ENCODE measurements at regions not wholly inside any gene's neighbourhood (a gene's known extent, or its start where the extent isn't known, plus 50 kb on each side); places are given as distances from the start of the nearest gene placed in this dataset.

GRCh38 chr2:239636808-239637207 is 236.0 kb upstream of the HDAC4 start:
- DNase-seq (ENCODE audit: low read depth in 2 of 2) = no peak

DNA sequence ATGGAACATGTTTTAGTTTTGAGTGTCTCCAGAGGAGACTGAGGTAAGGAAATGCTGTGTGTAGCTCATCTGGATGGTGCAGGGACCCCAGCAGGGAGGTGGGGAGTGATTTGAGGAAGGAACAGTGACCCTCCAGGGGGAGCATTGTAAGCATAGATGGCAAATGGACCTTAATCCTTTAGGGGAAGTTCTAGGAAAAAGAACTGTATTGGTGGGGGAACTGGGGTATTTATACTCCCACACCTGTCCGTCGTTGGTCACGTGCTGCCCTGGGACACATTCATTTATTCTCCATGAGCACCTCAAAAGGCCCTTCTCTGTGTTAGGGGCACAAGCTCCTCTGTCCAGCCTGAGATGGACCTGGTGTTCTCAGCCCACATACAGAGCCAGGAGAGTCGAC is 233.9 kb upstream of the HDAC4 start:
- no peak for DNase-seq (ENCODE audit: low read depth in 2 of 2)

DNA sequence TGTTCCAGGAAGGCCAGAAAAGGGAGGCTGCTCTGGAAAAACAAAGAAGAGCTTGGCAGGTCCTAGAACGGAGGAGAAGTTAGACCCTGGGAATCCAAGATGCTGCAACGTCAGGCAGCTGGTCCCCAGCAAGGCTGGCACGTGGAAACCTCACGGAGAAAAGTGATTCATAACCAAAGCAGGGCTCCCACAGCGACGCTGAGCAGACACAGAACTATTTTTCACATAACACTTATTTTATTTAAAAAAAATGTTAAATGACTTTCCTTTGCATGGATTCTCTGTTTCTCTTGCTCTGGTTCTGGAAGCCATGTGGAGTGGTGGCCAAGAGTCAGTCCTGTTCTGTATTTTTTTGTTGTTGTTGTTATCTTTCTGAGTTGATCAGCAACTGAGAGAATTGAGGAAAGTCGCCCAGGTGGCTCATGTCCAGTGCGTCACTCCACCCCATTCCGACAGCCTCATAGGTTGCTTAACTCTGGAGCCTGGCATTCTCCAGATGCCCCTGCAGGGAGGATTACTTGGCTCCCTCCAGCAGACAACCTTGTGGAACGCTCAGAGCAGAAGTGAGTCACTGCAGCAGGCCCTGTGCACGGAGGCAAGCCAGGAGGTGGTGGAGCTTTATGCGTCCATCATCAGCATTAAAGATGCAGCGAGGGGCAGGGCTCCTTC is 229.9 kb upstream of the HDAC4 start:
- no peak for DNase-seq (ENCODE audit: low read depth in 2 of 2)

DNA sequence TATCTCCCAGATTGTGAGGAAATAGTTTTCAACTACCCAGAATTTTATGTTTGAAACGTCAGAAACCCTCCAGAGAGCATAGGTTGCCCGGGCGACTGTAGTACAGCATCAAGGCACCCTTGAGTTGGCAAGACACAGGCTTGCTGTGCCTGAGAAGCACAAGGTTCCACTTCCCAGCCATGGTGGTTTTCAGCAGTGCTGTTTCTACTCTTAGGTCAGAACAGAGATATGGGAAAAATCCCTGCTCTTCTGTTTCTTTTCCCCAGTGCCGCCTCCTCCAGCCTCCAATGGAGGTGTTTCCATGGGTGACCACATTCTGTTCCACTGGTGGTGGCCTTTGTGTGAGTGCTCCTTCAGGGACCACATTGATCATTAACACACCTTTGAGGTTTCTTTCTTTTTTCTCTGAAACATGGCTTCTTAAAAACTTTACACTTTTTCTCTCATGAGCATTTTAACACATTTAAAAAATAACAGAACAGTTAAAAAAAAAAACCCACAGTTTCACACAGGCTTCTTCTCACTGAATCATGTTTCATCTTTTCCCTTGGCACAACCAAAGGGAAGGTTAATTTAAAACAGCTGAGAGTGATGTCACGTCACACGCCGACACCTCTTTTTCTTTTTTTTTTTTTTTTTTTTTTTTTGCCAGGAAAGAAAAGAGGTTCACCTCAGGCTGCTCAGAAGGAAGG is 229.3 kb upstream of the HDAC4 start:
- DNase-seq (ENCODE audit: low read depth in 2 of 2) = no peak

GRCh38 chr2:239626961-239627592 is 226.3 kb upstream of the HDAC4 start:
- no peak for DNase-seq (ENCODE audit: low read depth in 2 of 2)

DNA sequence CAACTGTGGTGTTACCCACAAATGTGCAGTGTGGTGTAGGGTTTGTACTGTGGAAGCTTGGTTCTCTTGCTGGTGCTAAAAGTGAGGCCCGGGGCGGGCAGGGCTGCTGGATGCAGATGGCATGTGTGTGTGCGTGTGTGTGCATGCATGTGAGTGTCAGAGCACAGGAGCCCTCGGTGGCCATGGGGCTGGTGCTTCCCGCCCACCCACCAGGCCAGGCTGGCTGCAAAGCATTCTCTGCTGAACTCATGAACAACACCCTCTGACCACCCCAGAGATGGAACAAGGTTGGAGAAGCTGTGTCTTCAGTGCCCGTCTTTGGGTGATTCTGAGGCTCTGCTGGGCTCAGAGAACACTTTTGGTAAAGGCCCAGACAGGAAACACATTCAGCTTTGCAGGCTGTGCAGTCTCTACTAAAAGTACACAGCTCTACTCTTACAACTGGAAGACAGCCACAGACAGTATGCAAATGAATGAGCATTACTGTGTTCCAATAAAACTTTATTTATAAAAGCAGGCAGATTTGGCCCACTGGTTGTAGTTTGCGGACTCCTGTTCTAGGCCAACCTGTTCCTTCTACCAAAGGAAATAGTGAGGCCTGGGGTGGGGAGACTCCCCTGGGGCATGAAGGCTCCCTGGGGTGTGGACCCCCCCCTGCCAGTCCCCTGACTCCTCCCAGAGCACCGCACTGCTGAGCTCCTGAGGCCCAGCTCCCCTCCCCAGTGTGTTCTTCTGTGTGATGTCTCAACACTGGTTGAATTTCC is 225.3 kb upstream of the HDAC4 start:
- no peak for DNase-seq (ENCODE audit: low read depth in 2 of 2)

DNA sequence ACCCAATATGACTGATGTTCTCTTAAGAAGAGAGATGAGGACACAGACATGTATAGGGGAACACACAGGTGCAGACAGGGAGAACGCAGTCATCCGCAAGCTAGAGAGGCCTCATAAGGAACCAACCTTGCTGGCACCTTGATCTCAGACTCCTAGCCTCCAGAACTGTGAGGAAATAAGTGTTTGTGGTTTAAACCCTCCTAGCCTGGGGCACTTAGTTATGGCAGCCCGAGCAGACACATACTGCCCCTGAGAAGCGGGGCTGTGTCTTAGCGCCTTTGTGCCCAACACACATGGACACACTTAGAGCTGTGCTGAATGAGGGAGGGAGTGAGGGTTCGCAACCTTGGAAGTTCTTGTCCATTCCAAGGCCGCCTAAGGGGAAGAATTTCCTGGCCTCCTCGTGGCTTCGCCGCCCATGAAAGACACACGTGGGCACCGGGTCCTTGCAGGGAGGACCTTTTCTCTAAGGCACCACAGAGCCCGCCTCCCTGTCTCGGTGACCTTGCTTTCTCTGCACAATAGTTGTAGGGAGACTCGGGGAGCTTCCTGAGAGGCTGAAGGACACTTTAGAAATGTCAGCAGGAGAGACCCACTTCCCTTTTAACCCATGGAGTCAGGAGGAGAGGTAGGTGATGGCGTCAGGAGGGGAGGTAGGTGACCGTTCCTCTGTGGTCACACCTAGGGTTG is 224.5 kb upstream of the HDAC4 start:
- no peak for DNase-seq (ENCODE audit: low read depth in 2 of 2)

GRCh38 chr2:239621611-239622010 is 220.8 kb upstream of the HDAC4 start:
- DNase-seq (ENCODE audit: low read depth in 2 of 2) = no peak

- no peak for DNase-seq (ENCODE audit: low read depth in 2 of 2)
These were observed 218.5 kb upstream of the HDAC4 start for GRCh38 chr2:239619369-239619768.

DNA sequence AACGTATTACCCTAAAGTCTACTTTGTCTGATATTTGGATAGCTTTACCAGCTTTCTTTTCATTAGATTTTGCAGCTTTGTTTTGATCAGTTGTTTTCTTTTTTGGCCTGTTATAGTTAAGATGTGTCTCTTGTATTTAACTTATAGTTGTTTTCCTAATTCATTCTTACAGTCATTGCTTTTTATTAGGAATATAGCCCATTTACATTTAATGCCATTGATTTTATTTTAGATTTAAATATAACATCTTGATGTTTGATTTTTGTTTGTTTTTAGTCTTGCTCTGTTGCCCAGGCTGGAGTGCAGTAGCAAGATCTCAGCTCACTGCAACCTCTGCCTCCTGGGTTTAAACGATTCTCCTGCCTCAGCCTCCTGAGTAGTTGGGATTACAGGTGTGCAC is 215.9 kb upstream of the HDAC4 start:
- DNase-seq (ENCODE audit: low read depth in 2 of 2) = no peak

- no peak for DNase-seq (ENCODE audit: low read depth in 2 of 2)
These were observed 211.3 kb upstream of the HDAC4 start for GRCh38 chr2:239612133-239612532.

- DNase-seq (ENCODE audit: low read depth in 2 of 2) = no peak
These were observed 210.5 kb upstream of the HDAC4 start for GRCh38 chr2:239611222-239611795.

DNA sequence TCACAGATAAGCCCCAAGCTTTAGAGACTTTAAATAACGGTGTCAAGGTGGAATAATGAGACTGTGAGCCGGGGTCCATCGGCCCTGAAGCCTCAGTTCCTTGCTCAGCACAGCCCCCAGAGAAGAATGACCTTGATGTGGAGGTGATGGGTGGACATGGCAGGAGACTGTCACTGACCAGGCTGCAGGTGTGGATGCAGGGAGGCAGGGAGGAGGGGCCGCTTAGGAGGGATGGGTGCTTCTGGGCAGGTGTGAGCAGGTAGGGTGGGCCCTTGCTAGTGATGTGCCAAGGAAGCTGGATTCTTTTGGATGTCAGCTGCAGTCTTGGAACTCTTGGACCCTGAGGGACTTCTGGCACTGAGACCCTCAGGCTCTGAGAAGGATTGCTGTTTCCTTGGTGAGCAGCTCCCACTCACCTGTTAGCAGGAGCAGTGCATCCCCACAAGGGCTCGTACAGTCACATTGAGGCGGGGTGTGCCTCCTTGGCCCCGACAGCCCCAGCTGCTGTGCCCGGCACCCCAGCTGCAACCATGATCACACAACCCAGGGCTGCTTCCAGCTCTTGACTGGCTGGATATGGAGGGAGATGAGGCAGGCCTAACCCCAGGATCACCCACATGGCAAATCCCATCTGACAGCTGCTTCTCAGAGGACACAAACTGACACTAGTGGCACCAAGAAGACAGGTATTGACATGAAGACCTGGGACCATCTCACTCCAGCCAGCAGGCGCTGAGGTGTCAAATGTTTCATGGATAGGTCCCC is 209.8 kb upstream of the HDAC4 start:
- no peak for DNase-seq (ENCODE audit: low read depth in 2 of 2)

DNA sequence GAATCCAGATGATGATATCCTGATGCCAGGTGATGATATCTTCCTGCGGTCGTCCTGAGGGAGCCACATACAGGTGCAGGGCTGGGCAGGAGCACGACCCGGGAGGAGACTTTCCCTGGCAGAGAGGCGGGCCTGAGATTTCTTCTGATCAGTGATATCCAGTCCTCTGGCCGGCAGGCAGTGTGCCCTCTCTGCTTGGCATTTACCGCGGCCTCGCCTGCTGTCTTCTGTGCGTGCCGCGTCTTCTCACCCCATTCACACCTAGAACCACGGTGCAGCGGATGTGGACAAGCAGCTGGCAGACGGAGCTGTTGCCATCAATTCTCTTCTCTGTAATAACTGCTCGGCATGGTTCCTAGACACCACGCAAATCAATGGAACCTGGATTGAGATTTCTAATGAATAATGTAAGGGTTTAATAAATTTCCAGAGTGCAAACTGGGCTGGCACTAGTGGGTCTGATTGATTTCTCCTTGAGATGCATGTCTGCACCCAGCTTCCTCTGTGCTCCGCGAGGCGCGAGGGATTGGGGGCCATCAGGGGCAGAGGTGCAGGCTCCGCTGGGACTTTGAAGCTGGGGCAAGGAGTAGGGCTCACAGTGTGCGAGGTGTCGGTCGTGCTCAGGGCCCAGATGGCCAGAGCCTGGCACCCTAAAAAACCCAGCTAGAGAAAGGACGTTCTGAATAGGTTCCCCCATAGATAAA is 208.9 kb upstream of the HDAC4 start:
- DNase-seq (ENCODE audit: low read depth in 2 of 2) = no peak

- DNase-seq (ENCODE audit: low read depth in 2 of 2) = no peak
These were observed 208.3 kb upstream of the HDAC4 start for GRCh38 chr2:239609162-239609561.

GRCh38 chr2:239608723-239609122 is 207.9 kb upstream of the HDAC4 start:
- DNase-seq (ENCODE audit: low read depth in 2 of 2) = no peak

DNA sequence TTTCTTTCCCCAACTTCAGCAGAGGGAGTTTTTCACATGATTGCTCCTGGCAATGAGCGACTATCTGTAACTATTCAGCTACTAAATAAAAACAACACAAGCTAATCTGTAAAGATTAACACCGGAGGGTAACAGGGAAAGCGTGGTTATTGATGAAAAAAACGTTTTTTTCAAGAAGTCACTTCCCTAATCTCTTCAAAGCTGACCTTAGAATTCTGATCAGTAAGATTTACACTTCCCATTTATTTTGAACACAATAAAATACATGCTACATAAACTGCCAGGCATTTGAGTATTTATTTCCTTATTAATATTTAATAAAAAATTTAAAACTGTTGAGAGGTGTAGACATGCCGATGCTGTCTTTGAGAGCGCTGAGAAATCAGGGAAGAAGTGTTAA is 207.4 kb upstream of the HDAC4 start:
- DNase-seq (ENCODE audit: low read depth in 2 of 2) = no peak

- DNase-seq (ENCODE audit: low read depth in 2 of 2) = no peak
These were observed 206.8 kb upstream of the HDAC4 start for GRCh38 chr2:239607517-239608191.
